ENCODE measurements at regions not wholly inside any gene's neighbourhood (a gene's known extent, or its start where the extent isn't known, plus 50 kb on each side); places are given as distances from the start of the nearest gene placed in this dataset.

GRCh38 chr5:12488161-12488560, 583.9 kb upstream of the CTNND2 start:
- no peaks in the 10 kb centered on the region for H3K27me3 ChIP-seq (ENCODE audit: insufficient read depth, low read length)
- H4K91ac ChIP-seq (ENCODE audit: insufficient read length, low read depth, low read length) = no peak overlapping the region
- no peak overlapping the region for H3K27ac ChIP-seq (ENCODE audit: insufficient read length, low read depth, low read length)
- no peak overlapping the region for H2BK120ac ChIP-seq (ENCODE audit: low read depth, low read length, poor library complexity, severe bottlenecking)
- no peak overlapping the region for H2BK20ac ChIP-seq (ENCODE audit: low read depth, low read length, poor library complexity, severe bottlenecking)
- no peaks in the 10 kb centered on the region for H4K20me1 ChIP-seq (ENCODE audit: control insufficient read depth, insufficient read depth, insufficient read length)
- H3K23ac ChIP-seq (ENCODE audit: insufficient read length, low read depth, low read length) = no peak overlapping the region
- no peaks in the 10 kb centered on the region for H3K4me1 Mint-ChIP-seq
- H3K9me3 Mint-ChIP-seq = peaks cover 0 to 14% of the 10 kb centered on the region in 2 experiments; a peak in 3 of 5 replicates
- H4K5ac ChIP-seq (ENCODE audit: insufficient read length, low read depth, low read length) = no peak overlapping the region
- no peak overlapping the region for H2BK15ac ChIP-seq (ENCODE audit: low read depth, low read length)
- no peak overlapping the region for H2AFZ ChIP-seq (ENCODE audit: low read length)
- no peak overlapping the region for H3K9ac ChIP-seq (ENCODE audit: extremely low read depth, insufficient read length, low read length)
- H3T11ph ChIP-seq (ENCODE audit: low read length) = no peak overlapping the region
- no peak overlapping the region for H3K4me3 Mint-ChIP-seq
- H3K79me2 ChIP-seq (ENCODE audit: insufficient read depth, low read length) = no peaks in the 10 kb centered on the region
- no peak overlapping the region for H2BK12ac ChIP-seq (ENCODE audit: insufficient read length, low read depth, low read length)
- no peak overlapping the region for H3K18ac ChIP-seq (ENCODE audit: insufficient read length, low read depth, low read length)
- no CpG with 5 or more reads among the region's 3 CpGs for WGBS (ENCODE audit: extremely low coverage, insufficient read length, low lambda C conversion rate)
- no peaks in the 10 kb centered on the region for H3K79me1 ChIP-seq (ENCODE audit: insufficient read depth, low read depth, low read length, poor library complexity, severe bottlenecking)
- H2AK5ac ChIP-seq (ENCODE audit: insufficient read length, low read length) = no peak overlapping the region
- no peaks in the 10 kb centered on the region for H3K23me2 ChIP-seq (ENCODE audit: insufficient read length, low read depth, low read length, poor library complexity, severe bottlenecking)
- H3K4me1 ChIP-seq (ENCODE audit: insufficient read depth, low read length) = no peaks in the 10 kb centered on the region
- no peak overlapping the region for H3K27ac Mint-ChIP-seq
- no peak overlapping the region for H3K4ac ChIP-seq (ENCODE audit: low read depth, low read length)
- no peak overlapping the region for H2BK5ac ChIP-seq (ENCODE audit: insufficient read length, low read length)
- no peak overlapping the region for H3K4me2 ChIP-seq (ENCODE audit: insufficient read depth, insufficient read length, low read length)
- no peaks in the 10 kb centered on the region for H3K9me3 ChIP-seq (ENCODE audit: control insufficient read depth, low read depth, low read length)
- no peak overlapping the region for H4K8ac ChIP-seq (replicated peaks; ENCODE audit: insufficient read length, low read depth, low read length)
- H3K56ac ChIP-seq (ENCODE audit: insufficient read length, low read depth, low read length) = no peak overlapping the region
- peaks cover 0 to 7% (median 7%) of the 10 kb centered on the region in 3 experiments; a peak in 2 of 7 replicates for H3K36me3 Mint-ChIP-seq (ENCODE audit: insufficient read depth in 1 of 3, low read depth in 3 of 3)
- H3K27me3 Mint-ChIP-seq (ENCODE audit: low read depth) = no peaks in the 10 kb centered on the region
- H3K14ac ChIP-seq (ENCODE audit: insufficient read depth, low read length) = no peak overlapping the region
- no peak for TF ChIP-seq CTCF (conservative IDR thresholded peaks at IDR 0.05)
- DNase-seq = no peak
